ENCODE measurements at regions not wholly inside any gene's neighbourhood (a gene's known extent, or its start where the extent isn't known, plus 50 kb on each side); places are given as distances from the start of the nearest gene placed in this dataset.

DNA sequence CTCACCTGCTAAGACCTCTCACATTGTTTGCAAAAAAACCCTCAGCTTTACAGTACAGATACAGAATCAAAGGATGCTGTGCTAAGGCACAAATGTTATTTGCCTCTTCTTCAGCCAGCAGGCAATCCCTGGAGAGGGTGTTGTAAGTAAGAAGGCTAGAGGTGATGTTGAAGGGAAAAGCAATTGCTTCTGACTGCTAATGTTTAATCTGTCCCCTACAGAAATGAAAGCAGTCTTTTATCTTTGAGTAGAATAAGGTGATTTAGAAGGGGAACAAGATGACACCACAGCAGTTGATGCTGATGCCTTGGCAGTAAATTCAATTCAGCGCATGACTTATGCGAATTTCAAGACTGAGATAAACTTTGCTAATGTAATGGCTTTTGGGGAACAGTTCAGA lies 1064.8 kb upstream of the IGFBP7 start:
- no peak for DNase-seq

DNA sequence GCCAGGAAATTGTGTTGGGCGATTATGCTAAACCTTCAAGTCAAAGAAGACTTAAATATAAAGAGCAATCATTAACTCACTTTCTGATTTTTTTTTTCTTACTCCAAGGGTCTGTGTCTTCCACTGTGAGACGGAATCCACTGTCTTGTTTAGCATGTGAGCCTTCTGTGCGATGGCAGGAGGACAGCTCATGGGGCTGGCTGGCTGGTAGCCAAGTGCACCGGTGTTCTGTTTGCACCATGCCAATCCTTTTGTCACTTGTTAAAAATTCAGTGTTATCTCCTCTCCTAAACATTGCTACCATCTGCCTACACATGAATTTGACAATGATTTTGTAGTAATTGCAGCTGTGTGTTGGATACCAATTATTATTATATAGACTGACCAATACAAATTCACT lies 1056.3 kb upstream of the IGFBP7 start:
- DNase-seq: no peak

DNA sequence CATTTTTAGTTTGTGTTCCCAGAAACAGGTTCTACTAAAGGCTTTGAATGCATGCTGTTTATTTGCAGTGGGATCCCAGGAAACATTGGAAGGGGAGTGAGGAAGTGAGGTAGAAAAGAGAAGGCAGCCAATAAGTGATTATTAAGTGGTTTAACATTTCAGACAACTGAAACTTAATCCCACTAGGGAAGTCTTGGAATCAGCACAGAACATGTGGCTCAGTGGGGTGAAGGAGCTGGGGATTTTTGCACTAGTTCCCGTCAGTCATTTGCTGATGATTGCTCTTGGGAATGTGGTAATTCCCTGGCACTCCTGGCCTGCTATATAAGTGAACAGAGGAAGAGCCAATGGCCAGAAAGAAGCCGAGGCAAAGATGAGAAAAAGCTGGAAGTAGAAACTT lies 1053.0 kb upstream of the IGFBP7 start:
- no peak for DNase-seq

- no peak for DNase-seq
Observed at GRCh38 chr4:58149404-58150085, 1039.4 kb upstream of the IGFBP7 start.

DNA sequence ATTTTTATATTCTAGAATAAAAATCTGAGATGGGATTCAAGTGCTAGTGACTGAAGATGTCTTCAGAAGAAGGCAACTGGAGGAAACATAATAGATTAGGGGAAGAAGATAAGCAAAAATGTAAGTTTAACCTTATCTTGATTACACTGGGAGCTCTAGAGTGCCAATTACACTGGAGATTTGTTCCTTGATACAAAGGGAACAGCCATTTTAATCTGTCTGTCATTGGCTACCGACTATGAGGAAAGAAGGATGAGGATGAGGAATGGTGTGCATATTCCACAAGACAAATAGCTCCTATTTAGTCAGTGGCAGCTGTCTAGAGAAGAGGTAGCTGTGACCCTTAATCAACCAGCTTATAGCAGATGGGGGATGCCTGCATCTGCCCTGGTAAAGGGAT lies 1034.5 kb upstream of the IGFBP7 start:
- no peak for DNase-seq

GRCh38 chr4:58138786-58139668 lies 1028.8 kb upstream of the IGFBP7 start:
- DNase-seq: no peak

DNA sequence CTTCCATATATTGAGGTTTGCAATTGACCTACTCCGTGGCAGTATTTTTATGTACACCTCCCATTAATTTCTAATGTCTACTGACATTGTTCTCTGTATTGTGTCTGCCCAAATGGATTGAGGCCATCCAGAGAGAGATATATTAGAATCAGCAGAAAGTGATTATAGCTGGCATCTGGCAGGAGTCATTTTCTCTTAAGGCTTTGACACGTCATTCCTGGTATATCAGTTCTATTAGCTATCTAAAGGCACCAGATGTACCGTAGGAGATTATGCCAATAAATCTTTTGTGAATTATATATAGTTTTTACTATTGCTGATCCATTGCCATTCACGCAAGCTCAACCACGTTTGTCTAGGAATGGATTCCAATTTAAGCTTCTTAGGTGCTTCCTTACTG lies 1026.4 kb upstream of the IGFBP7 start:
- DNase-seq: no peak

- DNase-seq: no peak
Observed at GRCh38 chr4:58127680-58128079, 1017.5 kb upstream of the IGFBP7 start.

GRCh38 chr4:58119298-58119697 lies 1009.1 kb upstream of the IGFBP7 start:
- DNase-seq: no peak

- no peak for DNase-seq
Observed at GRCh38 chr4:58113126-58113525, 1002.9 kb upstream of the IGFBP7 start.

DNA sequence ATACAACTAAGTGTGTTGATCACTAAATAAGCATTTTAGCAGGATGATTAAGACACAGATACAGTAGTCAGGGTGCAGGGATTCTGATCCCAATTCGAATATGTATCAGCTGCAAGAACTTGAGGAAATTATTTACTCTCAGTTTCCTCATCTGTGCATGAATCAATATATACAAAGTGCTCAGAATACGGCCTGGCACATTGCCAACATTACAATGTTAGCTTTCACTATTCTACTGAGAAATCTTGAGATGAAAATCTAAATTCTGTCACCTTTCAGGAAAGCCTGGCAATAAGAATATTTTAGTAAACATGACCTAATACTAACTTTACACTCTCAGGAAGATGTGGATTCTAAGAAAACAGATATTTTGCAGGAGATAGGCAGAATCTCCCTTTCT lies 1001.6 kb upstream of the IGFBP7 start:
- DNase-seq: no peak

DNA sequence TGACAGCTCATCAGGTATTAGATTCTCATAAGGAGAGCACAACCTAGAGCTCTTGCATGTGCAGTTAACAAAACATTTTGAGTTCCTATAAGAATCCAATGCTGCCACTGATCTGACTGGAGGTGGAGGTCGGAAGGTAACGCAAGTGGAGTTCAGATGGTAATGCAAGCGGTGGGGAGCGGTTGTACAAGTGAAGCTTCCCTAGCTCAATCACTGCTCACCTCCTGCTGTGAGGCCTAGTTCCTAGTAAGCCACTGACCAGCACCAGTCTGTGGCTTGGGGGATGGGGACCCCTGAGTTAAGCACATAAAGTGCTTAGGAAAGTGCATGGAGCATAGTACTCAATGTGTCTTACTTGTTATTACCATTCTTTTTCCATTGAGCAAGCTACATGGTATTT lies 983.2 kb upstream of the IGFBP7 start:
- no peak for DNase-seq

- no peak for DNase-seq
Observed at GRCh38 chr4:58090539-58090938, 980.4 kb upstream of the IGFBP7 start.

DNA sequence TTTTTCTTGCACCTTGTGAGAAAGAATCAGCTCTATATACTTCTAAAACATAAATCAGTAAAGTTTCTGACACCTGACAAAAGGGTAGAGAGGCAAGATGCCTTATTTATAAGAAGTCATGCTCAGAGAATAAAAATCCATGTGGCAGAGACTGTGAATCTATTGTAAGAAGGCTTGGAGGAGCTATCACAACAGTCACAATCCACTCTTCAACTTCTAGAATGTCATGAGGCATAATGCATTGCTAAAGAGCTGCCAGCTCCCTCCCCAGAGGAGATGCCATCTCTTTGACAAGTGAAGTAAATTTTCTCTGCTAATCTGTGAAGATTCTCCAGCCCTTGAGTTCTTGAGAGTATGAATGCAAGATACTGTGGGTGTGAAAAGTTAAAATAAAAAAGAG lies 971.2 kb upstream of the IGFBP7 start:
- no peak for DNase-seq

- DNase-seq: no peak
Observed at GRCh38 chr4:58075724-58076123, 965.5 kb upstream of the IGFBP7 start.

- DNase-seq: no peak
Observed at GRCh38 chr4:58074382-58074781, 964.2 kb upstream of the IGFBP7 start.

DNA sequence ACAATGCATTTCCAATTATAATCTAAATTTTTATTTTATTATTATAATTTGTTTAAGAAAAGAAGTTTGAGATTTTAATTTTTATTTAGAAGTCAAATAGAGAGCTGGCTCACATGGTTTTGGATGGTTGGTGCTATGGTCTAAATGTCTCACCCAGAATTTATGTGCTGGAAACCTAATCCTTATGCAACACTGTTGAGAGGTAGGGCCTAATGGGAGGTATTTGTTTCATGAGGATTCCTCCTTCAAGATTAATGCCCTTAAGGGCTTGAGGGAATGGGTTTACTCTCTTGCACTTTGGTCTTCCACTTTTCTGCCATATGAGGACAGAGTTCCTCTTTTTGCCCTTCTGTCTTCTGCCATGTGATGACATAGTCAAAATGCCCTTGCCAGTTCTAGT lies 960.5 kb upstream of the IGFBP7 start:
- no peak for DNase-seq

GRCh38 chr4:58064653-58065052 lies 954.5 kb upstream of the IGFBP7 start:
- no peak for DNase-seq

DNA sequence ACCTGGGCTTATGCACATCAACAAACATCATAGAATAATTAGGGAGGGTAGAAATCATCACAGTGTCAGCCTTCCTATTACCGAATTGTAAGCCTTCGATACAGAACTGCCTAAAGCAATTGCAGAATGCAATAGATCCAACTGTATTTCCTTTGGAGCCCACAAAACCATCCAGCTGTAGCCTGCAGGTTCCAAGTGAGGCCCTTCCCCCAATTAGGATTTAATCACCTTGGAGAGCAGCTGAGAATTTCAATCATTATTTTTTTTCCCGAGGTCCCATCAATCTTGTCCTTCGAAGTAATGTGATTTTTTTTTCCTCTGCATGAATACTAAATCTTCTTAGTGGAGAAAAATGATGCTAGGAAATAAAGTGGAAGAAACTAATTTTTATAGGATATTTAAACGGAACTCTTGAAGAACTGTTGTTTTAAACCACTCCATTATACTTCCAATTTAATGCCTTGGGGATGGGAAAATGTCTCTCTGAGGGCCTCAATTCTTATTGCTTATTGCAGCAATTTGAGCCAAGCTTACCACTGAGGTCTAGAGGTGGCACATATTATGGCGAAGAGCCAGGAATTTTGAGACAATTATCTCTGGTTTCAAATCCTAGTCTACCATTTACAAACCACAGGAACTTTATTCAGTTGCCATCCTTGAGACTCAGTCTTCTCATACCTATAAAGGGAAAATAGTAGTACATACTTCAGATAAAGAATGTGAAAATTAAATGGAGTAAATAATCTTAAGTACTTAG lies 953.4 kb upstream of the IGFBP7 start:
- DNase-seq: no peak

DNA sequence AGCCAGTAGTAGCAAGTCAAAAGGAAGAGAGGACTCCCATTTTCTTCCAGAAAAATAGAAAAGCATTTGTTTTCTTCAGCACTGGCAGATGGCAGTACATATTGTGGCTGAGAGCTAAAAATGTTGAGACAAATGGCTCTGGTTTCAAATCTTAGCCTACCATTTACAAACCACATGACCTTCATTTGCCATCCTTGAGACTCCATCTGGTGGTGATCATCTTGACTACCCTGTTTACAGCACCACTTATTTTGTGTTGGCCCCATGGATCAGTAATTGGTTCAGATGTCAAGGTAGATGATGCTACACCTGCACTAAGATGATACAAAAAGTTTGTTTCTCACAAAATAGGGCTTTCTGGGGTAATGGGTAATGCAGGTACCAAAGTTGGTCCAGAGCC lies 951.8 kb upstream of the IGFBP7 start:
- no peak for DNase-seq

DNA sequence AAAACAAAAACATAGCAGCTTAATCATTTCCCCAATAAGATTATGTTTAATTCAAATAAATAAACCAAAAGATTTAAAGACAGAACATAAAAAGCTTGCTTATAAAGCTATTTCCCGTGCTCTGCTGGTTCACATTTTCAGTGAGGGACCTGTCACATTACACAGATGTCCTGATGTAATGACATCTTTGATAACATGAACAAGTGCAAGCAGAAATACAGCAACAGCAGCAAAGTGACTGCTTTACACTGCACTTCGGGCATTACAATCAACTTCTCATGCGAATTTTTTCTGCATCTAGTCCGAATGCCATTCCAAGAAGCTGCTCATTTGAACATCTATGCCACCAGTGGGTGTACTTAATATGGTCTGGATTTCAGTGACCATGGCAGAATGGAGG lies 940.3 kb upstream of the IGFBP7 start:
- no peak for DNase-seq

DNA sequence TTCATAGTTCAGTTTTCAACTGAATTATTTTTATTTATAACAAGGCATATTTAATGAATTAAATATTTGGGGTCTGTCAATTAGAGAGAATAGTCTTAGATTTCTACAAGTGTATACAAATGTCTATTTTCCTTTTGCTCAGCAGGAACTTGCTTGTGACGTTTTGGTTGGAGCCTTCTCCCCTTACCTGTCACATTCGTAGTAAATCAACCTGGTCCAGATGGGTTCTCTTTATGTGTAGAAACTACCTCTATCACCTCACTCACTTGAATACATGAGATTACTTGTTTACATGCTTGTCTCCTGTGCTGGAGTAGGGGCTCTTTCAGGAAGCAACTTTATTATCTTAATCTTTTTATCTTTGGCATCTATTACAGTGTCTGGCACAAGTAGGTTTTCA lies 938.3 kb upstream of the IGFBP7 start:
- no peak for DNase-seq

GRCh38 chr4:58042176-58042575 lies 932.0 kb upstream of the IGFBP7 start:
- DNase-seq: no peak

DNA sequence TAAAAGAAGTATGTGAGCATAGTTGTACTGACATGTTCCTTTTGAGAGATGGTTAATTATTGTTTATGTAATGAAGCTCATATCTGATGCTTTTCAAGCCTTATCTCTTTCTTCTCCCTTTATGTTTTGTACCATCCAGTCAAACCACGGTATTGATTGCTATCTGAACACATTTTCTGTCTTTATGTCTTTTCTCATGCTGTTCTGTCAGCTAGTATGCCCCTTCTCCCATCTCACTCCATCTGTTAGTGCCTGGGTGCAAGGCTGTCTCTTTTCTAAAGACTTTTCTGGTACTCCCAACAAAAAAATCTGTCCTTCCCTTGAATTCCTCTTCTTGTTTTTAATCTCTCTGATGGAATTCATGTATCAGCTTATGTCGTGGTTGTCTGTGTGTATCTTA lies 883.8 kb upstream of the IGFBP7 start:
- no peak for DNase-seq
